ENCODE measurements at regions not wholly inside any gene's neighbourhood (a gene's known extent, or its start where the extent isn't known, plus 50 kb on each side); places are given as distances from the start of the nearest gene placed in this dataset.

DNA sequence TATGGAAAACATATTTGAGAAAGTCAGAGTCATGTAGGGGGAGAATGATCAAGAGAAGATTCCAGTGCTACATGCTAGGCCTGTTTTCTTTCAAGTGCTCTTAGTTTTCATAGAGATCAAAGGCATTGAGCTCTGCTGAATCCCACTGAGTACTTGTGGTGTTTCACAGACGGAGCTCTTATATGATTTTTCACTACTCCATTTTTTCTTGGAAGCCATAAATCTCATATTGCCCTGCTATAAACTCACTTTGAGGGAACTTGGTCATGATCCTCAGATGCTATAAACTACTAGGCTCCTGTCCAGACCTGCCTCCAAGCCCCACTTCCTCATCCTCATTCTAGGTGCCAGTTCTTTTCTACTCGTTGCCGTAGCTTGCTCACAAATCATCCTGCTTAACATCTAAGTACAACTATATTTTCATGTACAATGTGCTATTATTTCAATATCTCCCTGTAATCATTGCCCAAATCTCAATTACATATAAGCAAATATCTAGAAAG lies 180.8 kb upstream of the CCDC179 start:
- DNase-seq = no peak

DNA sequence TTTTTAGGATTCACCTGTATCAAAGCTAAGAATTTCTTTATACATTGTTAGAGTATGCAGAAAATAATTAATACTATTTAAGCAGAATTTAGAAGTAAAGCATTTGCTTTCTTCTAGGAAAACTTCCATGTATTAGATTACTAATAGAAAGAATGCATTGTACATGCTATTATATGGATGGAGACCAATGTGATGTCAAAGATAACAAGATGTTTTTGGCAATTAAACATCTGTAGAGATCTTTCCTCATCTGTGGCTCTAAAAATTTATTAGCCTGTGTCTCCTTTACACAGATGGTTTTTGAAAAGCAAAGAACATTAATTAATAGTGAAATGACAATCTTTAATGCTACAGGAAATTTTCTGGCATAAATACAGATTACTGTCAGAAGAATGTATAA lies 198.4 kb upstream of the CCDC179 start:
- no peak for DNase-seq

DNA sequence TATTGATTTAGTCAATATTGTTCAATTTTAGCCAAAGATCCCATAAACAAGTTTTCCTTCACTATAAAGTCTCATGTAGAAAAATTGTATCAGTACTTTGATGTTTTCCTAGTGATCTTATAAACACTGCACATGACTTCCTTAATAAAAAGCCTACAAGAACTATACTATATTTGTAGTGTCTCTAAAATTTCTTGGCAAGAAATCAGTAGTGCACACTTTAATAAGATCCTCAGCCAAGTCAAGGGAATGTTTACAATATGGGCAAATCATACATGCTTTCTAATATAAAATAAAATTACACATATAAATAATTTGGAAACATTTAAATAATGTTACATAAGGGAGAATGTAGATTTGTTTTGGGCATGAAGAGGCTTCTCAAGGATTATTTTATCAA lies 203.0 kb upstream of the CCDC179 start:
- DNase-seq = no peak

DNA sequence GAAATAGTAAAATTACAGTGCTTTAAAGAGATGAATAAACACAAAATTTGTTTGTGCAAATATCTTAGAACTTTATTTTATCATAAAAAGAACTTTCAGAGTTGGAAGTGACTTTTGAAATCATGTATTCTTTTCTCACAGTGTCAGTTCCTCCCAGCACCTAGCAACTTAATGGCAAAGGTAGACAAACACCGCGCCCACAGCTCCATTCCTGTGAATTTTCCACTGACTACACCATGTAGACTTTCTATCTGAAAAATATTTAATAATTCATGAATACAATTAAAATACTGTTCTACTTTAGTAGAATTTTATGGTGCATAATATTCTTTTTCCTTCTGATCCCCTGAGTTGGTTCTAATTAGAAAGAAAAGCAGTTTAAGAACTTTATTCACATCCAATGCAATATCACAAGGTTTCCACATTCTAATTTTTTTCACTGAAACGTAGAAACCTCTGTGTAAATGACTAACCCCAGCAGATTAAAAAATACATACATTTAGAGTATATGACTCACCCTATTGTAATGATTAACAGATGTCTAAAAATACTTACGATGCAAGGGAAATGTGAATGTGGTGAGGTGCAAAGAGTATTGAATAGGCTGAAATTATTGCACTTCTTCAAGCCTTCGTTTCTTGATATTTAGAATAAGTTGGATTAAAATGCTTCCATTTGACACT lies 218.2 kb upstream of the CCDC179 start:
- DNase-seq = peak; percentile 81

DNA sequence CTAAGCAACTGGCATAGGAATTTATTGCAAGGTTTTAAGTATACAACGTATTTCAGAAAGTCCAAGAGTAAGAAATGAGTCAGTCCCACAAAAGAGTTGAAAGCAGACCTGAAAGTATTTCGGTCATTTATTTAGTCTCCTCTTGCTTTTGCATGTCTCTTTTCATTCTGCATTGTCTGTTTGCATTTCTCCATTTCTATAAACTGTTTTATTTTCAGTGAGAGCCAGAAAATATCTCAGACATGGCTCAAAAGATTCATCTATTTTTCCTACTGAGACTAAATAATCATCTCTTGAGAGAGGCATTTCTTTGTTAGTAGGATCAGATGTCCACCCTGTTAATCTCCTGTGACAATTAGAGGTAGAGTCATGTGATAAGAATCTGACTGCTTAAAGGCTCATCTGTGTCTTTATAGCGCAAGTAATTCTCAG lies 219.1 kb upstream of the CCDC179 start:
- peak; percentile 65 for DNase-seq

DNA sequence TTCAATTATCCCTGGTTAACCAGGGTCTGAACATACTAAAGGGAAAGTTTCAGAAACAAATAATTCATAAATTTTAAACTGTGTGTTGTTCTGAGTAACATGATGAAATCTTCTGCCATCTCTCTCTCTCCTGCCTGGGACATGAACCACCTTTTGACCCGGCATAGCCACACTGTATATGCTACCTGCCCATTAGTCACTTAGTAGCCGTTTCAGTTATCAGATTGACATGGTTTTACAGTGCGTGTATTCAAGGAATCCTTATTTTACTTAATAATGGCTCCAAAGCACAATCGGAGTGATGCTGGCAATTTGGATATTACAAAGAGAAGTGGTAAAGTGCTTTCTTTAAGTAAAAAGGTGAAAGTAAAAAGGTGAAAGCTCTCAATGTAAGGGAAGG lies 227.1 kb upstream of the CCDC179 start:
- DNase-seq = no peak

DNA sequence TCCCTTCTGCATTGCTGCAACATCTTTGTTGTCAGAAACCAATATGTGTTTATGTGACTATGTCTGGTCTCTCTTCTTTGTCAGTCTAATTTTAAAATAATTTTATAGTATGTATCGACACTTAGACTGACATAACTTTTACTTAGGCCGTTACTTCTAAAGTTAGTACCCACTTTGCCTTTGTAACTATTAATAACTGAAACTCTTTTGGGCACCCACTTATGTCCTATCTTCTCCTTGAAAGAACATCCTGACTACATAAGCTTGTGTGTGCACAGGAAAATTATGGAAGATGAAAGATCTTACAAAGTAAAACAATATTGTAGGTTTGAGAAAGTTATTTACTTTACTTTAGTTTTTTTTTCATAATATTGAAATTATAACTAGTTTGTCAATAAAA lies 230.4 kb upstream of the CCDC179 start:
- no peak for DNase-seq

DNA sequence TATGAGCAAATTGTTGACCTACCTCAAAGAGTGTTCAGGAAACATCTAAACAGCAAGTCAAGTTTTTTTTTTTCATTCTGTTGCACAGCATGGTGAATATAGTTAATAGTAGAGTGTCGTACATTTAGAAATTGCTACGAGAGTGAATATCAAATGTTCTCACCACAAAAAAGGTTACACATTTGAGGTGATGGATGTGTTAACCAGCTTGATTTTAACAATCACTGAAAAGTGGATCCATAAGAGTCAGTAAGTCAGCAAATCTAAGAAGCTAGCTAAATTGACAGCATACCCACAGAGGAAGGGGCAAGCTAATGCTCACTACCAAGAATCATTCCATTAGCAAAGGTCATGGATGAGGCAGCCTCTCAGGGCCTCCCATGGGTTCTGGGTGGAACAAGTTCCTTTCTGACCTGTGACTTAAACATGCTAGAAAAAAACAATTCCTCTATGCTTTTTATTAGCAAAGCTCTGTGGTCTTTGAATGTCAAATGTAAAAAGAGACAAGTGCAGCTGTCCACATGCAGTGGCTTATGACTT lies 235.4 kb upstream of the CCDC179 start:
- DNase-seq = no peak

DNA sequence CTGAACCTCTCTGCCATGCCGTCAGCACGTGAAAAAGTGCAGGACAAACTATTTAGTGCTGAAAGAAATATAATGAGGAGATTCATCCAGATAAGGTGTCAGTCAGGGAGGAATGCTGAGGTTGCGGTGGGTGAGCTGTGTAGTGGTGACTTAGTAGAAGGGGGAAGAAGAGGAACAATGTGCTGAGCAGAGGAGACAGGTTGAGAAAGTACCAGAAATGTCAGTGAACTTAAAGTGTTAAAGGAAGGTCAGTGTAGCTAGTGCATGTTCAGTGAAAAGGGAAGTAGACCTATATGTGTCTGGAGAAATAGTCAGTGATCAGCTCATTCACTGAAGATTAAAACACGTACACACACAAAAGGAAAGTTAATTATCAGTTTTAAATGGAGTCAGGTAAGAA lies 237.6 kb upstream of the CCDC179 start:
- DNase-seq = no peak

DNA sequence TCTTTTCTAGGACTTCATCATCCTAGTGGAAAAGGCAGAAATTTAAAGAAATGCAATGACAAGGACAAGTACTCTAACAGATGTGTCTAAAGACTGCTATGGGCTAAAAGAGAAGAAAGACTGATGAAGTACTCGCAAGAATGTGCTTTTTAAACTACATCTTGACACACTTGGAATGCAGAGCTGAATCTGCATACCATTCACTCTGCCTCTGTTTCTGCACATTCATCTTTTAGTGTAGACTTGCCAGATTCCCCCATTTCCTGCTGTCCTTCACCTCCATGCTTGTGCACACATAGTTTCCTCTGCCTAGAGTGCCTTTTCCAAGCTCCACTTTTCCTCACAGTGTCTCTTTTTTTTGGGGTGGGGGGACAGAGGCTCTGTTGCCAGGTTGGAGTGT lies 239.0 kb upstream of the CCDC179 start:
- DNase-seq = peak; percentile 34

DNA sequence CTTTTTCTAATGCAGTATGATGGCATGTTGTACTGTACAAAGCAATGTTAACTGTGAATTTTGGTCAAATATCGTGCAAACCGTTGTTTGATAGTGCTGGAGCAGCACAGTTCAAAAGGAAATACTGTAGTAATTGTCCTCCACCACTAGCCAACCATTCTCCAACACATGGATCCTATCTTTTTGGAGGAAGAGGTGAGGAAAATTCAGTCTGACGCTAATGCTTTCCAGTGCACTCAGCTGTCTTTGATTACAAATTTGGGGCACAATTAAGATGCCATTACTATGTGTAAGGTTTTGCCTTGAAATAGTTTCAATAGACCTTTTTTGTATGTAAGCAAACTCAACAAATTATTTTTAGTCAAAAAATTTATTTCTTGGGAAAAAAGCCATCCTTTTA lies 240.5 kb upstream of the CCDC179 start:
- DNase-seq = no peak

DNA sequence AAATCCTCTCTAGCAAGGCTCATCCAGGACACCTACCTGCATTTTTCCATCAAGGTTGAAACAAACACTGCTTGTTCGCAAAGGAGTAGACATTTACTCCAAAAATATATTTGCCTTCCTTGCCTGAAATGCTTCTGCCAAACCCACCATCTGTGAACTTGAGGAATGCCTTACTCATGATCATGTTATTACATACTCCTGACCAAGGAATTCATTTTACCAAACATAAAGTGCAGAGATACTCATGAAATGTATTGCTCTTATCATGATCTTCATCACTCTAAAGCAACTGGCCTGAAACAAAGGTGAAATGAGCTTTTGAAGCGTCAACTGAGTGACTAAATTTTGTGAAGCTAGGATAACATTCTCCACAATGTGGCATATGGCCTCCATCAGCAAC lies 243.1 kb upstream of the CCDC179 start:
- DNase-seq = peak; percentile 29

DNA sequence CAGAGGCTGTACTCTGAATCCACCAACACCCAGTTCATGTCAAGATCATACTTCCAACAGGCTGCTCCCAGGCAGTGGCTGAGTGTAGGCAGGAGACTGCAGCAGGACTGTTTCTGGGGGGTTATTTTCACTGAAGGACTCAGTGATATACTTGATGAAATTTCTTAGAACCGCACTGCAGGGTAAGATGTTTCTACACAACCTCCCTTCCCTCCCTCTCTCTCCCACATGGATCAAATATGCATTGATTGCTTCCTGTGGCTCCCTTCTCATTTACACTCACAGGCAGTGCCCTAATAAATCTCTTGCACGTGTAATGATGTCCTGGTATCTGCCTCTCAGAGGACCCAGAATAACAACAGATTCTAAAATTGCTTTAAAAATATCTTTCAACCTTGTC lies 251.3 kb upstream of the CCDC179 start:
- DNase-seq = no peak

DNA sequence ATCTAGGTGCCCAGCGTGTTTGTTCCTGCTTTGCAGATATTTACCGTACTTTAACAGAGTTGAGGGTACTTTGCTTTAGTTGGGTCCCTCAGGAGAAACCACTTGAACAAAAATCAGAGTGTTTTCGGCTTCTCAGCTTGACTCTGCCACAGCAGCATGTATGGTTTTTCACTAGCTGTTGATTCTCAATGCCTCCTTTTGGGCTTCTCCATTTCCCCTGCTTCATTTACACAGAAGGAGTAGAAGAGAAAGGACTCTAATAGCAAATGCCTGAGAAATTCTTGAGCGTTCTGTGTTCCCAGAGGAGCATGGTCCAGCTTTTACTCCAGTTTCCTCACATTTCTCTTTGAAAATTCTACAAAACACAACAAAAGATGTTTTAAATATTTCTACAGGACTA lies 252.1 kb upstream of the CCDC179 start:
- no peak for DNase-seq

DNA sequence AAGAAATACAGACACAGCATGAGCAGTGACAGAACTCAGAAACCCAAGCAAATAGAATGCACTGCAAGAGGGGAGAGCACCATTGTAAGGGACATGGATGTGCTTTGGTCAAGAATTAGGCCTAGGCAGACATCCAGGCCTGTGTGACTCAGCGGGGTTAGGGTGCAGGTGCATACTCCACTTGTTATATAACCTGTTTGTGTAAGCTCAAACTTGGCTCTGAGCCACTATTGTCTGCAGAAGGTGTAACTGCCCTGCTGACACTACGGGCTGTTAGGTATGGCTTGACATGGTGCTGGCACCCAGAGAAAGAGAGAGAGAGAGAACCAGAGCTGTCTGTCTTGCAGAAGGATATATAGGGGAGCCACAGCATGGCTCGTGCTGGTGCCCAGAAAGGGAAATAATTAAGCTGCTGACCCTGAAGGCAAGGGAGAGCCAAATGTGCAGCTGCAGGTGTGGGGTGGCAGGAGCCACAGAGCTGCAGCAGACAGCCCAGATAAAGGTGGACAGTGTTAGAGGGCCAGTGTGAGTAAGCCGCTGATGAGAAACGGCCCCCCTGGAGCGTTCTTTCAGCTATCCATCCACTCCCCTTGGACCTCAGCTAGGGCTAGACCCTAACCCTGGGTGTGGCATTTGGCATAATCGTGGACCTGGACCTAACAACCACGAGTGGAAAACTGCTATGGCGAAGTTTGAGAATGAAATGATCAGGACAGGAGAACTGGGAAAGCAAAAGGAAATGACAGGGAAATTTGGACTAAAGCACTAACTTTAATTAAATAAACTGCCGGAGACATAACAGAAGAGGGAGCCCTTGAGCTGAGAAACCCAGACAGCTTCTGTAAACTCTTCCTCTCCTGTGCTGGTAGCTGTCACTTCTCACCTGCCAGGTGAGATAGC lies 253.0 kb upstream of the CCDC179 start:
- peak; percentile 45 for DNase-seq

DNA sequence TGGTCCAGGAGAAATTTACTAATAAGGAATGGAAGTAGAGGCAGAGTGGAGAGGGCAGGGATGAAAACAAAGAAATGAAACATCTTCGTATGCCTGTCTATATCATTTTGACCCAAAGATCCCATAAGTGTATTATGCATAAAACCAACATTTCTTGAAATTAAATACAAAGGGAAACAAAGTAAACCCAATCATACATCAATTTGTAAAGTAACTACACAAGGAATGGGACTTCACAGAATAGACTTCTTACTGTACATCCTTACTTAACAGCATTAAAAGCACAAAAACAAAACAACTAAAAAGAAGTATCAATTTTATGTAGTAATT lies 253.6 kb upstream of the CCDC179 start:
- DNase-seq = no peak

DNA sequence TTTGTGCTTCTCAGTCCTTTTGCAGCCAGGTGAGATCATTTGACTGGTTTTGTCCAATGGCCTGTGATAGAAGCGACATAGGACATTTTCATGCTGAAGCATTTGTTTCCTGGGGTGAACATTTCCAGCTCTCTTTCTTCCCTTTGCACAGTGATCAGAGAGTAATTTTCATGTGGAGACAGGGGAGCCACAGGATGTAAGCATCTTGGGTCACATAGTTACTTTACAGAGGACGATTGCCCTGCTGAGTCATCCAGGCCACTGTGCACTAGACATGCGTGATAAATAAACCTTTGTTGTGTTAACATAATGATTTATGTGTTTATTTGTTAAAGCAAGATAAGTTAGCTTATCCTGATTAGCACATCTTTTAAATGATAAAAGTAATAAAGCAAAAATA lies 263.5 kb upstream of the CCDC179 start:
- peak; percentile 50 for DNase-seq

DNA sequence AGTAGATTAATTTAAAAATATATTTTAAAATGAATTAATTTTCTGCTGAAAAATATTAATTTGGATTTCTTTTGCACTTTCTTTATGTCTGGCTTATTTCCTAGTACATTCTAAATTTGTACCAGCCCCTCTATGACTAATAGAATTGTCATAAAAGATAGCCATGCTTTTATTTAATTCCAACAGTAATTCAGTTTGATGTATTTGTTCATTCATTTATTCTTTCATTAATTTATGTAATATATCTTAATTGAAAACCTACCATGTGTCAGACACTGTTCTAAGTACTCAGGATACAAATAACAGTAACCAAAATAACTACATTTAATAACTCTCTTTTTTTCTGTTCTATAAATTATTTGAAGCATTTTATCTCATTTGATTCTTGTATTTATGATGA lies 264.0 kb upstream of the CCDC179 start:
- DNase-seq = no peak

DNA sequence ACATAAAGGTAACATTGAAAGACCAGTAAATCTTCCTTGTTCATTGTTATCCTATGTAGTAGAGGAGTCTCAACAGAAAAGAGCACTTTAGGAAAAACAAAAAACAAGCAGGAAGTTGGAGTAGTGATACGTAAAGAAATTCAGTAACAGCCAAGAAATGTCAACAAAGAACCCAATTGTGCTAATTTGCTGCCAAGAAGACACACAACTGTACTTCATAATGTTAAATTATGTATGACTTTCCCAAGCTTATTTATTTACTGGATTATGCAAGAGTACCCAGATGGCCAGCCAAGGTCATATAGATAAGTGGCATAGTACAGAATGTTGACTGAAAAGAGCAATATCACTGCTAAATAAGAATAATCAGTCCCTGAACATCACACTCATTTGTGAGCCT lies 264.7 kb upstream of the CCDC179 start:
- no peak for DNase-seq

DNA sequence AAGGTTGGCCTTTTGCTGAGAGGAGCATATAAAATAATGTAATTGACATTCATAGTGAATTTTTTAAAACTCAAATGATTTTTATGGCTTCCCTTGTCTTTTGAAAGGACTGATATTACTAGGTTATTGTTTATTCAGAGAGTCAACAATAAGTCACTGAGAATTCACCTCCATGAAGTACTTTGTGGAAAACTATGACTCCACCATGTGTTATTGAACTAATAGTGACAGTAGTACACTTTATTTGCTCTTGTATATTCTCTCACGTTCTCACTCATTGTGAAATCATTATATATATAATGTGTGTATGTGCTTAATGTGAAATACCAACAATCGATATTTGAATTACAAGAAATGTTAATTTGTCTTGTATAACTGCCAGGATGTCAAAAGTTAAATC lies 267.4 kb upstream of the CCDC179 start:
- DNase-seq = no peak

DNA sequence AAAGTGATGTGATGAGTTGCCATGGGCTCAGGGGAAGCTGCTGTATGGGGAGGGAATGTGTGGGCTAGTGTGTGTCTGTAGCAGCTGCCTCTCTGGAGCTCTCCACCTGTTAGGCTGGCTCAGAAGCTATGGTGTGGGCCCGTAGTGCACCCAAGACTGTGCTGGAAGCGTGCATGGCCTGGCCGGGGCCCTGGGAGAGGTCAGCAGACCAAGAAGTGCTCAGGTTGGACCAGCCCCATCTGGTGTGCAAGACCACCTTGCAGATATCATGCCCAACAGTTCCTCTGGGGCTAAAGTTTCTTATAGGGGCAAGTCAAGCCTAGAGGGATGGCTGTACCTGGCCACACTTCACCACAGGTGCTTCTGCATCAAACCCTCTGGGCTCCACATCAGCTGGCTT lies 274.4 kb upstream of the CCDC179 start:
- DNase-seq = no peak

DNA sequence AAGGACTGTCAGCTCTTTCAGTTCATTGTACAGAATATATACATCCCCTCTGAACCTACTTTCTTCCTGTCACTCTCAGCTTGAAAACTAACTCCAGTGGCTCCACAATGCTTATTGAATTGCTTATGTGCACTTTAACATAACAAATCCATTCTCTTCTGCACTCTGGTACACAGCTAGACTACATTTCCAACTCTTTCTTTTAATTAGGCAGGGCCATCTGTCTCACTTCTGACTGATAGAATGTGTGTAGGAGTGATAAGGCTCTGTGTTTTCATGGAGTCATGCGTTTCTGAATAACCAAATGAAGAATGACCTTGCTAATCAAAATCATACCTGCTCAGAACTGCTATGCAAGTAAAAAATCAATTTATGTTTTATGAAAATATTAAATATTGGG lies 278.5 kb upstream of the CCDC179 start:
- no peak for DNase-seq

DNA sequence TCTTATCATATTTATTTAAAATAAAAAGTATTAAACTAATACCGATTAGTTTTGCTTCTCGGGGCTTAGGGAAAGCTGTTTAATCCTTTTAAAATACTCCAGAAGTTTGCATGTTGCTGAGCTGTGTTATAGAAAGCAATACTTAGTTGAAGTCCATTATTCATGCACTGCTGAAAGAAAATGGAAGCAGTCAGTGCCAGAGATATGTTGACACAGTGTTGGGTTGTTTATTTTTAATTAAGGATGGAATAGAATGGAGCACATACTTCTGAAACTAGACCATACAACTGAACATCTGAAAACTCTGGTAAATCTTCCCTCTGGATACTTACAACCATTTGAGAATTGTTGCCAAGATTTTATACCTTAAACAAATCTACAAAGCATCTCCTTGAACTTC lies 282.7 kb upstream of the CCDC179 start:
- peak; percentile 17 for DNase-seq

DNA sequence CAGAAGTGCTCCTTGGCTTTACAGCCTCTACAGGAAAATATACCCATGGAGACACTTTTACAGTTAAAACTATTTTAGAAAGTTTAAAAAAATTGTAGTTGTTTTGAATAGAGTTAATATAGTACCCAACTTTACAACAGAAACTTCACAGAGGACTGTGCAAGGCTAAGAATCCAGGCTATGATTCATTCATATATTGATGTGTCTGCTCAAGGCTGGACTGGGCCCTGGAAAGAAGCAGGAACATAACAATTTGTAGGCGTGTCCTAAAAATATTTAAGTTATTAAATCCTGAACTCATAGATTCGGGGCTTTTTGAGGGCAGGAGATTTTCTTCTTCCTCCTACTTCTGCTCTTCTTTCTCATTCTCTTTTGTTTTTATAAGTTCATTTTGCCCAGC lies 291.5 kb upstream of the CCDC179 start:
- no peak for DNase-seq
